Gastroesophageal sphincter (tissue), 3 donors: ENCODE measurements at regions not wholly inside any gene's neighbourhood (a gene's known extent, or its start where the extent isn't known, plus 50 kb on each side); places are given as distances from the start of the nearest gene placed in this dataset.

ENCODE experiments used
- CTCF ChIP-seq, 4 experiments: fragments of 200-600 bp in 2 of 4; fragments of 450-650 bp in 2 of 4; sonication (generic) in 1 of 4; IDR thresholded peaks; one replicate each; pipeline ENCODE4 v1.5.1; 2017 to 2019; ENCODE audit warnings: antibody characterized with exemption in 4 of 4, mild to moderate bottlenecking in 2 of 4, moderate library complexity in 2 of 4
- POLR2A ChIP-seq, 2 donors: fragments of 450-650 bp; IDR thresholded peaks; one replicate each; pipeline ENCODE4 v1.6.1; 2017; ENCODE audit warnings: antibody characterized with exemption in 2 of 2, mild to moderate bottlenecking in 2 of 2, moderate library complexity in 1 of 2
- POLR2AphosphoS5 ChIP-seq: sonication (generic); formaldehyde crosslinking; IDR thresholded peaks from one replicate; pipeline ENCODE4 v1.6.1; 2017; ENCODE audit warnings: antibody characterized with exemption

- no peak for TF ChIP-seq CTCF (IDR thresholded peaks at IDR 0.05)
- no peak for TF ChIP-seq POLR2AphosphoS5
- no peak for TF ChIP-seq POLR2A (IDR thresholded peaks at IDR 0.05)
Observed at GRCh38 chr3:103319912-103320311, 885.1 kb downstream of the ZPLD1 start.
